Naive thymus-derived CD8-positive, alpha-beta T cell (primary cell): ENCODE measurements at regions not wholly inside any gene's neighbourhood (a gene's known extent, or its start where the extent isn't known, plus 50 kb on each side); places are given as distances from the start of the nearest gene placed in this dataset.
"Not testable (repeated sequence)": the region's sequence is repeated elsewhere in the genome, so short reads cannot be mapped to it uniquely, and the experiment has no call there.

Experiments
- ATAC-seq, 2 donors: fragments of 150-1000 bp; cut with Tn5 transposase in 1 of 2; sonication (Bioruptor Pico), chemical (Tn5 transposase) in 1 of 2; 1 replicate in 1 of 2; 2 replicates in 1 of 2; pipeline ENCODE4 v1.10.0; 2021; ENCODE audit warnings: mild to moderate bottlenecking in 2 of 2, moderate library complexity in 2 of 2
- POLR2A ChIA-PET: fragments of 350-600 bp; sonication (Branson Sonifier 250); formaldehyde crosslinking; loops from one replicate; lab custom pipeline; 2021; ENCODE audit warnings: antibody characterized with exemption; lab: Charles Lee
- DNase-seq, 10 donors: peaks; one replicate each; pipeline versions ENCODE4 v3.0.0 to v3.0.0-alpha.2; 2020 to 2022
- H3K27ac Mint-ChIP-seq, 10 donors: one replicate each; pipeline ENCODE4 v1.8.0; 2020 to 2022; ENCODE audit warnings: mild to moderate bottlenecking in 10 of 10, mixed read lengths in 10 of 10, moderate library complexity in 4 of 10, inconsistent platforms in 1 of 10
- H3K27me3 Mint-ChIP-seq, 5 donors: one replicate each; pipeline ENCODE4 v1.8.0; 2021 to 2022; ENCODE audit warnings: mixed read lengths in 5 of 5
- H3K36me3 Mint-ChIP-seq, 3 donors: one replicate each; pipeline ENCODE4 v1.8.0; 2020 to 2022; ENCODE audit warnings: mixed read lengths in 3 of 3, mild to moderate bottlenecking in 2 of 3, inconsistent platforms in 1 of 3
- H3K4me1 Mint-ChIP-seq, 4 donors: one replicate each; pipeline ENCODE4 v1.8.0; 2021 to 2022; ENCODE audit warnings: mixed read lengths in 4 of 4
- H3K4me3 Mint-ChIP-seq, 10 donors: one replicate each; pipeline ENCODE4 v1.8.0; 2020 to 2022; ENCODE audit warnings: mild to moderate bottlenecking in 10 of 10, mixed read lengths in 10 of 10, moderate library complexity in 6 of 10, inconsistent platforms in 1 of 10
- H3K9me3 Mint-ChIP-seq, 9 donors: one replicate each; pipeline ENCODE4 v1.8.0; 2020 to 2022; ENCODE audit warnings: mixed read lengths in 9 of 9, mild to moderate bottlenecking in 3 of 9, inconsistent platforms in 1 of 9, moderate library complexity in 1 of 9

GRCh38 chr4:122973465-122973864 lies 51.1 kb upstream of the NUDT6 start:
- no peak overlapping the region for H3K4me3 Mint-ChIP-seq
- no peaks in the 10 kb centered on the region for H3K27me3 Mint-ChIP-seq
- peaks cover 0 to 11% (median 5%) of the 10 kb centered on the region in 9 donors for H3K9me3 Mint-ChIP-seq
- POLR2A ChIA-PET = no interaction called here
- no peak for ATAC-seq
- no peak for DNase-seq
- H3K4me1 Mint-ChIP-seq = peaks cover 0 to 3% (median 0%) of the 10 kb centered on the region in 4 donors
- H3K27ac Mint-ChIP-seq = no peak overlapping the region
- peaks cover 12 to 48% (median 39%) of the 10 kb centered on the region in 3 donors for H3K36me3 Mint-ChIP-seq

- Mint-ChIP-seq H3K27me3 (no peaks in the 10 kb centered on the region), H3K36me3 (peaks cover 27 to 62% (median 56%) of the 10 kb centered on the region in 3 donors), H3K27ac (peak overlapping the region in 1 of 10 donors; percentile 5), H3K4me3 (no peak overlapping the region), H3K9me3 (peaks cover 0 to 22% (median 10%) of the 10 kb centered on the region in 9 donors), H3K4me1 (no peaks in the 10 kb centered on the region)
- DNase-seq (no peak), ATAC-seq (no peak)
- POLR2A ChIA-PET = no interaction called here
Observed at GRCh38 chr4:122976111-122976510, 53.7 kb upstream of the NUDT6 start.

DNA sequence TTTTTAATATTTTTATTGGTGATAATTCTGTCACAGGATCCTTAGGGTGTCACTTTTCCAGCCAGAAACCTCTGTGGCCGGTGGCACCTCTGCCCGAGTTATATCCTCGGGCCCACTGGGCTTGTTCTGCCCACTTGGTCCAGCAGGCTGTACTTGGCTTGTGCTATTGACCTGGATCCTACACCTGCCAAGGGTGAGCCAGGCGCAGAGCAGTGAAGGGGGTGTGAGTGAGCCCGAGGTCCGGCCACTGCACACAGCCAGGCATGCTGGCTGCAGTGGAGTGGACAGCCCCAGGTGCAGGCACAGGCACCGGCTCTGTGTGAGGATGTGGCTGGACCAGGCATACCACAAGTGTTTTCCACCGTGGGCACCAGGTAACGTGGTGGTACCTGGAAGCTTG lies 54.7 kb upstream of the NUDT6 start:
- H3K4me1 Mint-ChIP-seq = no peaks in the 10 kb centered on the region
- H3K4me3 Mint-ChIP-seq = no peak overlapping the region
- no peak overlapping the region for H3K27ac Mint-ChIP-seq
- ATAC-seq (no peak), DNase-seq (no peak)
- peaks cover 34 to 70% (median 64%) of the 10 kb centered on the region in 3 donors for H3K36me3 Mint-ChIP-seq
- H3K27me3 Mint-ChIP-seq = no peaks in the 10 kb centered on the region
- peaks cover 0 to 22% (median 10%) of the 10 kb centered on the region in 9 donors for H3K9me3 Mint-ChIP-seq
- POLR2A ChIA-PET = no interaction called here

DNA sequence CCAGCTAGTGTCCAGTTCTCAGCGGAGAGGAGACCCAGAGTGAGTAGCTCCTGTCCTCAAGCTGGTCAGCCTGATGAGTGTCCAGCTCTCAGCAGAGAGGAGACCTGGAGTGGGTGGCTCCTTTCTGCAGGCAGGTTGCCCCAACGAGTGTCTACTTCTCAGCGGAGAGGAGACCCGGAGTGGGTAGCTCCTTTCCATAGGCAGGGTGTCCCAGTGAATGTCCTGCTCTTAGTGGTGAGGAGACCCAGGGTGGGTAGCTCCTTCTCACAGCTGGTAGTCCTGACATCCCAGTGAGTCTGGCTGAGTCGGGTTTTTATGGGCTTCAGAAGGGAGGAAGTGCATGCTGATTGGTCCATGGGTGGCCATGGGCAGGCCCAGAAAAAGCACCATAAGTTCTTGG lies 55.7 kb upstream of the NUDT6 start:
- Mint-ChIP-seq H3K4me1 (no peaks in the 10 kb centered on the region), H3K9me3 (peaks cover 0 to 27% (median 10%) of the 10 kb centered on the region in 9 donors), H3K27ac (no peak overlapping the region), H3K27me3 (no peaks in the 10 kb centered on the region), H3K36me3 (peaks cover 36 to 73% (median 73%) of the 10 kb centered on the region in 3 donors), H3K4me3 (no peak overlapping the region)
- POLR2A ChIA-PET = no interaction called here
- ATAC-seq (no peak), DNase-seq (peak in 1 of 10 donors; percentile 48)

GRCh38 chr4:122978789-122979188 lies 56.4 kb upstream of the NUDT6 start:
- peaks cover 42 to 79% (median 77%) of the 10 kb centered on the region in 3 donors for H3K36me3 Mint-ChIP-seq
- H3K27me3 Mint-ChIP-seq = no peaks in the 10 kb centered on the region
- no peak for DNase-seq
- H3K9me3 Mint-ChIP-seq = peaks cover 5 to 34% (median 13%) of the 10 kb centered on the region in 9 donors
- no peaks in the 10 kb centered on the region for H3K4me1 Mint-ChIP-seq
- ATAC-seq = no peak
- POLR2A ChIA-PET = no interaction called here
- no peak overlapping the region for H3K27ac Mint-ChIP-seq
- H3K4me3 Mint-ChIP-seq = no peak overlapping the region

DNA sequence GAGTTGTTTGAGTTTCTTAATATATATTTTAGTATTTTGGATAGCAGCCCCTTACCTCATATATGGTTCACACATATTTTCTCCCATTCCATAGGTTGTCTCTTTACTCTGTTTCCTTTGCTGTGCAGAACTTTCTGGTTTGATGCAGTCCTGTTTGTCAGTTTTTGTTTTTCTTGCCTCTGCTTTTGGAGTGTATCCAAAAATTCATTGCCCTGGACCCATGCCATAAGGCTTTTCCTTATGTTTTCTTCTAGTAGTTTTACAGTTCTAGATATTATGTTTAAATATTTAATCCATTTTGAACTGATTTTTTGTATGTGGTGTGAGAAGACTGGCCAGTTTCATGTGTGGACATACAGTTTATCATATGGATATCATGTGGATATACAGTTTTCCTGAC lies 58.5 kb upstream of the NUDT6 start:
- no peaks in the 10 kb centered on the region for H3K4me1 Mint-ChIP-seq
- H3K27ac Mint-ChIP-seq = peak overlapping the region in 1 of 10 donors; percentile 86
- POLR2A ChIA-PET = no interaction called here
- H3K27me3 Mint-ChIP-seq = no peaks in the 10 kb centered on the region
- peaks cover 11 to 49% (median 27%) of the 10 kb centered on the region in 9 donors for H3K9me3 Mint-ChIP-seq
- no peak for ATAC-seq
- H3K36me3 Mint-ChIP-seq = peaks cover 53 to 89% (median 81%) of the 10 kb centered on the region in 3 donors
- DNase-seq = no peak
- no peak overlapping the region for H3K4me3 Mint-ChIP-seq

GRCh38 chr4:122988696-122989095 lies 66.3 kb upstream of the NUDT6 start:
- peaks cover 20 to 60% (median 42%) of the 10 kb centered on the region in 9 donors for H3K9me3 Mint-ChIP-seq
- peaks cover 52 to 84% (median 77%) of the 10 kb centered on the region in 3 donors for H3K36me3 Mint-ChIP-seq
- ATAC-seq (no peak), DNase-seq (no peak)
- H3K27ac Mint-ChIP-seq = no peak overlapping the region
- H3K4me3 Mint-ChIP-seq = no peak overlapping the region
- POLR2A ChIA-PET = no interaction called here
- H3K4me1 Mint-ChIP-seq = no peaks in the 10 kb centered on the region
- no peaks in the 10 kb centered on the region for H3K27me3 Mint-ChIP-seq

DNA sequence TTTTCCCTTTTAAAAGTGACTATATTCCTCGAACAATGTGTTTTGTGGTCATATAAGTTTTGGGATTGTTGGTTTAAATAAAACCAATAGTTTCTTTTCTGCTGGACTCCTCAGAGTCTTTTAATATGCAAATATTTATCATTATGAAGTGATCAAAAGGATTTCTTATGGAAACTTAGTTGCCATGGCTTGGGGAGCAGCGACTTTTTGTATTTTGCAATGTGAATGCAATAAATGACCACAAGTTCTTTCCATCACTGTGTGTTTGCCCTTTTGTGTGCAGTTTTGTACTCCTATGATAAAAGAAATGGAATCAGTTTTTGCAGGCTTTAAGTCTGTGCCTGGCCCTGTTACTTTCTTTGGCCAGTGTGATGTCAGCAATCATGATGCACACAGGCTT lies 68.5 kb upstream of the NUDT6 start:
- peaks cover 13 to 38% (median 34%) of the 10 kb centered on the region in 9 donors for H3K9me3 Mint-ChIP-seq
- H3K4me3 Mint-ChIP-seq = no peak overlapping the region
- H3K36me3 Mint-ChIP-seq = peaks cover 39 to 73% (median 62%) of the 10 kb centered on the region in 3 donors
- DNase-seq = no peak
- ATAC-seq = no peak
- POLR2A ChIA-PET = no interaction called here
- H3K27me3 Mint-ChIP-seq = no peaks in the 10 kb centered on the region
- H3K27ac Mint-ChIP-seq = no peak overlapping the region
- H3K4me1 Mint-ChIP-seq = no peaks in the 10 kb centered on the region

DNA sequence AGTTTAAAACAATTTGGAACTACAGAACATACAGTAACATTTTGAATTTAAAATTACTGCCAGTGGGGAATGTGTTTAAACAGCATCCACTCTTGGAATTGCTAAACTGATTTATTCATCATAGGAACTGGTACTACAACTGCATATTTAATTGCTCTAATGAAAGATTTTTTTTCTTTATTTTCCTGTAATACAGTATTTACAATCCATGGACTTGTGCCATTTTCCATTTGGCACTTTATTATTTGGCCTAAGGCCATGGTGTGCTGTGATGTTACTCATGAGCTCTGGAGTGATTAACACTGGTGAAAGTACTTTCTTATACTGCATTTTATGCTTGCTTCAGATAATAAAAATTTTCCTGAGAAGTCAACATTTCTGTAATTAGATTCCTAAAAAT lies 69.7 kb upstream of the NUDT6 start:
- no peak overlapping the region for H3K27ac Mint-ChIP-seq
- peaks cover 36 to 74% (median 62%) of the 10 kb centered on the region in 3 donors for H3K36me3 Mint-ChIP-seq
- no peak overlapping the region for H3K4me3 Mint-ChIP-seq
- peaks cover 8 to 33% (median 25%) of the 10 kb centered on the region in 9 donors for H3K9me3 Mint-ChIP-seq
- POLR2A ChIA-PET = no interaction called here
- H3K27me3 Mint-ChIP-seq = no peaks in the 10 kb centered on the region
- DNase-seq (no peak), ATAC-seq (no peak)
- peaks cover 0 to 3% (median 0%) of the 10 kb centered on the region in 4 donors for H3K4me1 Mint-ChIP-seq

DNA sequence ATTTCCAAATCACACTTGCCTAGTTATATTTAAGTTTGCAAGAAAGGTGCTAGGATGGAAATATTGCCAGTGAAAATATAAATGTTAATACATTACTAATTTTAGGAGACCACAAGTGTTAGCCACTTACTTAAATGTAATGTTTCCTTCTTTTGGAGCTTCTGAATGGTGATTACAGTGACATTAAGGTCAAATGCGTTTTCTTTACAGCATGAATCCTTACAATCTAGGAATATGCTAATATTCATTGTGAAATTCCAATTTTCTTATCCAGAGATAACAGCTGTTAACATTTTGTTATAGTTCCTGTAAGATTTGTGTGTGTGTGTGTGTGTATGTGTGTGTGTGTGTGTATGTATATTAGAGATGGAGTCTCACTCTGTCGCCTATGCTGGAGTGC lies 70.2 kb upstream of the NUDT6 start:
- no peak overlapping the region for H3K4me3 Mint-ChIP-seq
- no peak for DNase-seq
- POLR2A ChIA-PET = no interaction called here
- H3K9me3 Mint-ChIP-seq = peaks cover 8 to 28% (median 20%) of the 10 kb centered on the region in 9 donors
- H3K36me3 Mint-ChIP-seq = peaks cover 36 to 74% (median 62%) of the 10 kb centered on the region in 3 donors
- H3K4me1 Mint-ChIP-seq = peaks cover 0 to 3% (median 1%) of the 10 kb centered on the region in 4 donors
- no peak for ATAC-seq
- no peaks in the 10 kb centered on the region for H3K27me3 Mint-ChIP-seq
- H3K27ac Mint-ChIP-seq = no peak overlapping the region

GRCh38 chr4:122996350-122996749 lies 74.0 kb upstream of the NUDT6 start:
- peaks cover 22 to 53% (median 49%) of the 10 kb centered on the region in 3 donors for H3K36me3 Mint-ChIP-seq
- no peaks in the 10 kb centered on the region for H3K27me3 Mint-ChIP-seq
- H3K4me1 Mint-ChIP-seq = peaks cover 0 to 5% (median 2%) of the 10 kb centered on the region in 4 donors
- peaks cover 0 to 8% (median 5%) of the 10 kb centered on the region in 9 donors for H3K9me3 Mint-ChIP-seq
- DNase-seq = no peak
- POLR2A ChIA-PET = no interaction called here
- no peak overlapping the region for H3K27ac Mint-ChIP-seq
- ATAC-seq = no peak
- no peak overlapping the region for H3K4me3 Mint-ChIP-seq

DNA sequence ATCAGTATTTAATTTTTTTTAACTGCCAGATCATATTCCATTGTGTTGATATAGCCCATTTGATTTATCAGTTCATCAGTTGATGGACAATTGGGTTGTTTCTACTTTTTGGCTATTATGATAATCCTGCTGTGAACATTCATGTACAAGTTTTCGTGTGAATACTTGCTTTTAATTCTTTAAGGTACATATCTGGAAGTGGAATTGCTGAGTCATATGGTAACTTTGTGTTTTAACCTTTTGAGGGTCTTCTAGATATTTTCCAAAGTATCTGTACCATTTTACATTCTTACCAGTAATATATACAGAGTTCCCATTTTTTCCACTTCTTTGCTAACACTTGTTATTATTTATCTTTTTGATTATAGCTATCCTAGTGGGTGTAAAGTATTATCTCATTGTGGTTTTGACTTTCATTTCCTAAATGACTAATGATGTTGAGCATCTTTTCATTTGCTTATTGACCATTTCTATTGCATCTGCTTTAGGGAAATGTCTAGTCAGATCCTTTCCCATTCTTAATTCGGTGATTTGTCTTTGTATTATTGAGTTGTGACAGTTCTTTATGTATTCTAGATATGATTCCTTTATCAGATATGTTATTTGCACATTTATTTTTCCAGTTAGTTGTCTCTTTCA lies 75.2 kb upstream of the NUDT6 start:
- POLR2A ChIA-PET = no interaction called here
- ATAC-seq (no peak), DNase-seq (no peak)
- Mint-ChIP-seq H3K36me3 (peaks cover 22 to 51% (median 48%) of the 10 kb centered on the region in 3 donors), H3K27ac (peak overlapping the region in 1 of 10 donors; percentile 11), H3K9me3 (peaks cover 0 to 11% (median 5%) of the 10 kb centered on the region in 9 donors), H3K4me1 (peaks cover 0 to 5% (median 2%) of the 10 kb centered on the region in 4 donors), H3K4me3 (no peak overlapping the region), H3K27me3 (no peaks in the 10 kb centered on the region)

GRCh38 chr4:123004079-123004478 lies 81.7 kb upstream of the NUDT6 start:
- peak overlapping the region in 1 of 10 donors; percentile 41 for H3K4me3 Mint-ChIP-seq
- POLR2A ChIA-PET = not testable (repeated sequence)

More at GRCh38 chr4:123004079-123004478, 81.7 kb upstream of the NUDT6 start:
- not testable (repeated sequence) for H3K27ac Mint-ChIP-seq, DNase-seq, H3K4me1 Mint-ChIP-seq, H3K27me3 Mint-ChIP-seq, ATAC-seq
- Mint-ChIP-seq H3K36me3 (peaks cover 36 to 69% (median 60%) of the 10 kb centered on the region in 3 donors), H3K9me3 (peaks cover 0 to 48% (median 20%) of the 10 kb centered on the region in 9 donors)
